ENCODE measurements at regions not wholly inside any gene's neighbourhood (a gene's known extent, or its start where the extent isn't known, plus 50 kb on each side); places are given as distances from the start of the nearest gene placed in this dataset.

DNA sequence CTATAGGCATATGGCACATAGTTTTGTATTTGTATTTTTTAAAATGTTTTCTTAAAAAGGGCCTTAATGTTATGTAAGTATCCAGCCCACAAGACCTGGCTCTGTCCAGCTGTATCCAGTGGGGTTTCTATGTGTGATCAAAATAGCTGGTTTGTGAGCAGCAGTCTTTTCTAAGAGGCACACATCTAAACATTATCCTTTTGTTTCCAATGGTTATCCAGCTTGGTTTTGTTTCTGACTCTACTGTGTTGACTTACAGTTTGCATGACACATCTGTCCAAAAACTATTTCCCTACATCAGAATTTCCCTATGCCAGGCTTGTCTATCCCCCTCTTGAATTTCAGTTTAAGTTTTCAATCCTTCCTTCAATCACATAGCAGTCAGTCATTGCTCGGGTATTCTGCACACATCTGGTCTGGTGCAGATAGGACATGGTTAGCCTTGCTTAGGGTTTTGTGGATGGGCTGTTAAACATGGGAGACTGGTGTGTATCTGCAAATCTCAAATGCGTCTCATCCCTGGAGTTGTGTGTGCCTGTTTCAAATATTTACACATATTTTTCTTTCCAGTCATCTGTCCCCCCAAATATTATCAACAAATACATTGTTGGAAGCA, 104.2 kb downstream of the SAMD9 start:
- TF ChIP-seq CTCF (IDR thresholded peaks at IDR 0.05; ENCODE audit: borderline replicate concordance, extremely low read depth, insufficient read depth) = no peak
- Histone ChIP-seq H3K9me3 (ENCODE audit: control insufficient read depth in 2 of 3, insufficient read depth in 1 of 3, low read length in 3 of 3) (no peaks in the 10 kb centered on the region), H3K4me3 (ENCODE audit: low read length in 3 of 3) (no peak overlapping the region), H3K36me3 (ENCODE audit: control insufficient read depth in 2 of 3, insufficient read depth in 3 of 3, low read length in 3 of 3) (no peaks in the 10 kb centered on the region), H3K27ac (ENCODE audit: low read depth in 2 of 2, low read length in 2 of 2) (no peak overlapping the region), H3K27me3 (ENCODE audit: control insufficient read depth, insufficient read depth, low read length) (no peaks in the 10 kb centered on the region), H3K4me1 (ENCODE audit: control insufficient read depth in 2 of 3, insufficient read depth in 2 of 3, low read depth in 1 of 3, low read length in 3 of 3) (peaks cover 0 to 25% (median 0%) of the 10 kb centered on the region in 3 donors), H3K9ac (ENCODE audit: low read length in 3 of 3) (no peak overlapping the region)
- intact Hi-C loops (cut with DNase I) = no loop called here
- FAIRE-seq (no peak), DNase-seq (peak in 1 of 5 donors; percentile 10)

- Histone ChIP-seq H3K9ac (ENCODE audit: low read length in 3 of 3) (no peak overlapping the region), H3K27ac (ENCODE audit: low read depth in 2 of 2, low read length in 2 of 2) (no peak overlapping the region), H3K36me3 (ENCODE audit: control insufficient read depth in 2 of 3, insufficient read depth in 3 of 3, low read length in 3 of 3) (no peaks in the 10 kb centered on the region), H3K4me1 (ENCODE audit: control insufficient read depth in 2 of 3, insufficient read depth in 2 of 3, low read depth in 1 of 3, low read length in 3 of 3) (peaks cover 0 to 19% (median 0%) of the 10 kb centered on the region in 3 donors), H3K9me3 (ENCODE audit: control insufficient read depth in 2 of 3, insufficient read depth in 1 of 3, low read length in 3 of 3) (no peaks in the 10 kb centered on the region), H3K27me3 (ENCODE audit: control insufficient read depth, insufficient read depth, low read length) (no peaks in the 10 kb centered on the region), H3K4me3 (ENCODE audit: low read length in 3 of 3) (no peak overlapping the region)
- DNase-seq = no peak
- intact Hi-C loops (cut with DNase I) = no loop called here
- no peak for TF ChIP-seq CTCF (IDR thresholded peaks at IDR 0.05; ENCODE audit: borderline replicate concordance, extremely low read depth, insufficient read depth)
- FAIRE-seq = no peak
These were observed 106.2 kb downstream of the SAMD9 start for GRCh38 chr7:93011351-93012294.

- intact Hi-C loops (cut with DNase I) = no loop called here
- Histone ChIP-seq H3K4me3 (ENCODE audit: low read length in 3 of 3) (no peak overlapping the region), H3K27me3 (ENCODE audit: control insufficient read depth, insufficient read depth, low read length) (no peaks in the 10 kb centered on the region), H3K27ac (ENCODE audit: low read depth in 2 of 2, low read length in 2 of 2) (no peak overlapping the region), H3K4me1 (ENCODE audit: control insufficient read depth in 2 of 3, insufficient read depth in 2 of 3, low read depth in 1 of 3, low read length in 3 of 3) (no peaks in the 10 kb centered on the region), H3K36me3 (ENCODE audit: control insufficient read depth in 2 of 3, insufficient read depth in 3 of 3, low read length in 3 of 3) (no peaks in the 10 kb centered on the region), H3K9me3 (ENCODE audit: control insufficient read depth in 2 of 3, insufficient read depth in 1 of 3, low read length in 3 of 3) (no peaks in the 10 kb centered on the region), H3K9ac (ENCODE audit: low read length in 3 of 3) (no peak overlapping the region)
- FAIRE-seq = no peak
- no peak for TF ChIP-seq CTCF (IDR thresholded peaks at IDR 0.05; ENCODE audit: borderline replicate concordance, extremely low read depth, insufficient read depth)
- DNase-seq = no peak
These were observed 108.9 kb downstream of the SAMD9 start for GRCh38 chr7:93008833-93009232.
